ENCODE measurements at regions not wholly inside any gene's neighbourhood (a gene's known extent, or its start where the extent isn't known, plus 50 kb on each side); places are given as distances from the start of the nearest gene placed in this dataset.

DNA sequence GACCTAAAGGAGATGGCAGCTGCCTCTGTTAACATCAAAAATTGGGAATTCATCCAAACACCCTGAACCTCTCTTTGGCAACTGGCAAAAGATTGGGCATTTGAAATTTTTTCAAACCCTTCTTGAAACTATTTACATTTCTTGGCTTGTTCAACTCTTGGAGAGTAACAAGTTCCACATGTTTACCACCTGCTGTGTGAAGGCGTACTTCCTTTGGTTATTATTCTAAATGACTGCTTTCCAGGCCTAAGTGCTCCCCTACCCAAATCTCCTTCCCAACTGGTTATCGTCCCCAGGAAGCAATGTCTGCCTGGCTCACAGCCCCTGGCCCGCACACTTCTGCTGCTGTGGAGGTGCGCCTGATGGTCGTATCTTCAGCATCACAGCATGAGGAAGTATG is 422.7 kb downstream of the DMAC1 start:
- no peak for DNase-seq (ENCODE audit: low read depth)
- TF ChIP-seq, protein P1, sequence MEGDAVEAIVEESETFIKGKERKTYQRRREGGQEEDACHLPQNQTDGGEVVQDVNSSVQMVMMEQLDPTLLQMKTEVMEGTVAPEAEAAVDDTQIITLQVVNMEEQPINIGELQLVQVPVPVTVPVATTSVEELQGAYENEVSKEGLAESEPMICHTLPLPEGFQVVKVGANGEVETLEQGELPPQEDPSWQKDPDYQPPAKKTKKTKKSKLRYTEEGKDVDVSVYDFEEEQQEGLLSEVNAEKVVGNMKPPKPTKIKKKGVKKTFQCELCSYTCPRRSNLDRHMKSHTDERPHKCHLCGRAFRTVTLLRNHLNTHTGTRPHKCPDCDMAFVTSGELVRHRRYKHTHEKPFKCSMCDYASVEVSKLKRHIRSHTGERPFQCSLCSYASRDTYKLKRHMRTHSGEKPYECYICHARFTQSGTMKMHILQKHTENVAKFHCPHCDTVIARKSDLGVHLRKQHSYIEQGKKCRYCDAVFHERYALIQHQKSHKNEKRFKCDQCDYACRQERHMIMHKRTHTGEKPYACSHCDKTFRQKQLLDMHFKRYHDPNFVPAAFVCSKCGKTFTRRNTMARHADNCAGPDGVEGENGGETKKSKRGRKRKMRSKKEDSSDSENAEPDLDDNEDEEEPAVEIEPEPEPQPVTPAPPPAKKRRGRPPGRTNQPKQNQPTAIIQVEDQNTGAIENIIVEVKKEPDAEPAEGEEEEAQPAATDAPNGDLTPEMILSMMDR (IDR thresholded peaks at IDR 0.05; ENCODE audit: insufficient read depth, low read depth, low read length, missing control alignments), result no peak
- no peak overlapping the region for H3K4me3 ChIP-seq (ENCODE audit: low read depth, low read length)

DNA sequence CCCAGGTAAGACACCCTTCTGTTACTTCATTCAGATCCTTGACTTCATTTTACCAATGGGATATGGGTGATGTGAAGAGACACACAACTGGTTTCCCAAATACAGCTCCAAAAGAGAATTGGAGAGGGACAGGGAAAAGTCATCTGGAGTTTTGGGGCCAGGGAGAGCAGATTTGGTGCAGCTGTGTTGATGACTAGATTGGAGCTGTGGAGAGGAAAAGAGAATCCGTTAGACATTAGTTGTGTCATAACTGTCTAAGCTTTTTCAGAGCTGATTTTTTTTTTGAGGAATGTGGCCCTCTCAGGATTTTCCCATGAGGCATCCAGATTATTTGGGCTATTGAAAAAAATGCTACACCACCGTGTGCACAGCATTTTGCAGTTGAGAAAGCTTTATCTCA is 423.4 kb downstream of the DMAC1 start:
- TF ChIP-seq, protein P1 (IDR thresholded peaks at IDR 0.05; ENCODE audit: insufficient read depth, low read depth, low read length, missing control alignments), result no peak
- H3K4me3 ChIP-seq (ENCODE audit: low read depth, low read length), result no peak overlapping the region
- DNase-seq (ENCODE audit: low read depth), result no peak

DNA sequence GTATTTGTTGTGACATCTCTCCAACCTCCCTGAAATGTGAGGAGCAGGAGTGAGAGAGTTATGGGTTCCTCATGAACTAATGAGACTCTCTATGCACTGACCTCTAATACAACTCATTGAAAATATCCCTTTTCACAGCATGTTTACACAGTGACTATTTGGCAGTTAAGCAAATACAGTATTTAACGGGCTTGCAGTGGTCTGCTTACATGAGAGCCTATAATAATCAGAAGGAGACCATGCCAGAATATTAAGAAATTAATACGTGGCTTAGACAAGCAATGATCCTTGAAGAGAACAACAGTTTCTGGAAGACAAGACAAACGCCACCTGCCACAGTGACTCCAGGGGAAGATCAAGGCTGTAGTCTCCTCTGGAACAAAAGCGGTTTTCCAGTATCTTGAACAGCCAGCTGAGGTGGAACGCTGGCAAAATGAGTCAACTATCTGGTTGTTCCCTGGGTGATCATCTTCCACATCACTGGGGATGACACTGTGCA is 424.5 kb downstream of the DMAC1 start:
- TF ChIP-seq, protein P1 (IDR thresholded peaks at IDR 0.05; ENCODE audit: insufficient read depth, low read depth, low read length, missing control alignments), result no peak
- no peak overlapping the region for H3K4me3 ChIP-seq (ENCODE audit: low read depth, low read length)
- no peak for DNase-seq (ENCODE audit: low read depth)

DNA sequence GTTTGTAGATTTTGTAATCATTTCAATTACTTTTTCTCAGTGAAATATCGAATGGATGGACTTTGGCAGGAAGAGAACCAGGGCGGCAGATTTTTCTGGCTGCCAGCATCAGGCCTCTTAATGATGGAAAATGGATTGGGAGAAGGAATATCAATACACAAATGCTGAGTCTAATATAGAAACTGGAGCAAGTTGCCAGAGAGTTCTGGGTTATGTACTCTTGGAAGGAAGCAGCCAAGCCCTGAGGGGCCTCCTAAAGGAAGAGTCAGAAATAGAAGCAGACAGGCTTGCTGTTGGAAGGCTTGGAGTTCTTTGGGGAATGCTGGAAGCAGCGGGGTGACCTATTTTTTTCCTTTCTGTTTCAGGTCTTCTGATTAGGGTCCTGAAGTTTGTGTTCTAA is 428.6 kb downstream of the DMAC1 start:
- TF ChIP-seq, protein P1 (IDR thresholded peaks at IDR 0.05; ENCODE audit: insufficient read depth, low read depth, low read length, missing control alignments), result no peak
- H3K4me3 ChIP-seq (ENCODE audit: low read depth, low read length), result no peak overlapping the region
- DNase-seq (ENCODE audit: low read depth), result no peak

DNA sequence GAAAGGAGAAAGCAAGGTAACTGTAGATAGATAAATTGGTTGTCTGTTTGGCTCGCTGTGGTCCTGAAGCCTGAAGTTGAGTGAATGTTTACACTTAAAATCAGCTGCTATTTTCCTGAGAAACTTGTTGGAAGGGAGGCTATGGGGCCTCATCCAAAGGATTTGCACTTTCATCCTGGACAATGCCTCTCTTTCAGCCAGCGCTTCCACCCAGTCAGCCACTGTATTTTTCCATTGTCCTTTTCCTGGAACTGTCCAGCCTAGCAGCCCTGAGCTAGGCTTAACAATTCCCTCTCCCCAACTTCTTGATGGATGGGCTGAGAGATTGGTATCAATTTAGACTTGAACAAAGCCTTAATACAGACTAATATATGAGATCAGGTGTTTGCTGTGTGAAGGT is 429.2 kb downstream of the DMAC1 start:
- no peak overlapping the region for H3K4me3 ChIP-seq (ENCODE audit: low read depth, low read length)
- TF ChIP-seq, protein P1 (IDR thresholded peaks at IDR 0.05; ENCODE audit: insufficient read depth, low read depth, low read length, missing control alignments), result no peak
- no peak for DNase-seq (ENCODE audit: low read depth)

DNA sequence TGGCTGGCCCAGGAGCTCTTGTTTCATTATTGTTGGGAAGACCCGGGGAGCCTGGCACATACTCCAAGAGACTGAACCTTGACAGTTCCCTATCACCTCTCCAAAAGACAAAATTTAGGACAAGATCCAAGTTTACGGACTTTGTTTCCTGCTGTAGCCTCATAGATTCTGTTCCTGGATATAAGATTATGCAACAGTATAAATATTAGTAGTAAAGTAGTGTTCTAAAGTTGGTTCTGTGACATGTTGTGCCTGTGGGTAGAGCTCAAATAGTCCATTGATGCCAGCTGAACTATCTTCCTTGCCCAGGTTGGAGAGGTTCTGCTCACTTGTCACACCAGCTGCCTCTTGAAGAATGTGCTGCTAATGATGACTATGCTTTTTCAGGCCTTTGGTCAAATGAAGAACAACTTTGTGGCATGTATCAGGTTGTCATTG is 430.2 kb downstream of the DMAC1 start:
- TF ChIP-seq, protein P1 (IDR thresholded peaks at IDR 0.05; ENCODE audit: insufficient read depth, low read depth, low read length, missing control alignments), result no peak
- no peak overlapping the region for H3K4me3 ChIP-seq (ENCODE audit: low read depth, low read length)
- DNase-seq (ENCODE audit: low read depth), result no peak
